ENCODE measurements at regions not wholly inside any gene's neighbourhood (a gene's known extent, or its start where the extent isn't known, plus 50 kb on each side); places are given as distances from the start of the nearest gene placed in this dataset.
"Not testable (repeated sequence)": the region's sequence is repeated elsewhere in the genome, so short reads cannot be mapped to it uniquely, and the experiment has no call there.

DNA sequence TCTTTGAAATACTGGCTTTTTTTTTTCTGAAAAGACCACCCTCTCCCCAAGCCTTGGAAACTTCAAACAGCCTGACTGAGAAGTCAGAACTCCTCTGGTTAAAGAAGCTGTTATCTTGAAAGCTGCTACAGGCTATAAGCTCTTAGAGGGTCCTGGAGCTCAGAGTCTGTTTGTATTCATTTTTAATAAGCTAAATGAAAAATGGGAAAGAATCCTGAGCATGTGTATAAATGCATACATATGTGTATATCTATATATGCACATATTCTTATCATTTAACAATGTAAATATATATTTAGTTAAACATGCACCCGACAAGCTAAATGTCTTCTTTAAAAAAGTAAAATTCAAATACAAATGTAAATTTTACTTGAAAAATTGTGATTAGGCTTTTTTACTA is 494.9 kb upstream of the POU3F2 start:
- no peak overlapping the region for H3K4me3 ChIP-seq
- H3K27ac ChIP-seq, result no peak overlapping the region

GRCh38 chr6:98343004-98343403 is 491.4 kb upstream of the POU3F2 start:
- Histone ChIP-seq H3K4me3 (no peak overlapping the region), H3K27ac (no peak overlapping the region)

GRCh38 chr6:98343797-98344196 is 490.6 kb upstream of the POU3F2 start:
- Histone ChIP-seq H3K4me3 (no peak overlapping the region), H3K27ac (no peak overlapping the region)

- no peak overlapping the region for H3K4me3 ChIP-seq
- no peak overlapping the region for H3K27ac ChIP-seq
Measured at GRCh38 chr6:98352348-98352747, 482.0 kb upstream of the POU3F2 start.

DNA sequence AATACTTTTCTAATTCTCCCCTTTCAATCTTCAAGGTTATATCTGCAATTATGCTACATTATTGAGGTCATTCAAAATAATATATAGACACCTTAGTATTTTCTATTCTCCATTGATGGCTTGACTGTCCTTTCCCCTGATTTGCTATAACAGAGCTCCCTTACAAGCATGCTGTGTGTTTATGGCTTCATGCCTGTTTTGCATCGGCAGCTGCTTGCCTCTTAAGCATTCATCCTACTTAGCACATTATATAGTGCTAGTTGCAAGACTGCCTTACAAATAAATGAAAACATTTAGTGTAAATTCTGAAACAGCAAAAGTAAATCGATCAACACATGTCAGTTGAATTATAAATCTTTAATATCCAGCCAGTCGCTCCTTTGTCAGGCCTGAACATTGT is 476.2 kb upstream of the POU3F2 start:
- no peak overlapping the region for H3K27ac ChIP-seq
- no peak overlapping the region for H3K4me3 ChIP-seq

GRCh38 chr6:98366371-98366770 is 468.0 kb upstream of the POU3F2 start:
- Histone ChIP-seq H3K4me3 (no peak overlapping the region), H3K27ac (no peak overlapping the region)

DNA sequence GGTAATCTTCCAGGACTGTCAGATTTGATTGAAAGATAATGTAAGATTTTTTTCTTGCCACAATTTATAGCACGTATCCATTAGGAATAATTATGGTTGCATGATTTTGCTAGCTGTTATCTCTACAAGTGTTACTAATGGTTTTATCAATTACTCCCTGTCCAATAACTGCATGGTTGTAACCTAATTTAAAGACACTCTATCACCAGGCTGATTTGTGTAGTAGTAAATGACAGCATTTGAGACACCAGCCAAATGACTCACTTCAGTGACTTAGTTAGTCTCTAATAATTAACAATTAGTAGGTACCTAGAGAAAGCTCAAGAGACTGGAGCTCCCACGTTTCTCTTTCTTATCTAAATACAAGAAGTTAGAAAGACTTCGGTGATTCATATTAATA is 453.8 kb upstream of the POU3F2 start:
- H3K4me3 ChIP-seq, result no peak overlapping the region
- H3K27ac ChIP-seq, result no peak overlapping the region

- Histone ChIP-seq H3K4me3 (no peak overlapping the region), H3K27ac (no peak overlapping the region)
Measured at GRCh38 chr6:98382246-98382645, 452.1 kb upstream of the POU3F2 start.

DNA sequence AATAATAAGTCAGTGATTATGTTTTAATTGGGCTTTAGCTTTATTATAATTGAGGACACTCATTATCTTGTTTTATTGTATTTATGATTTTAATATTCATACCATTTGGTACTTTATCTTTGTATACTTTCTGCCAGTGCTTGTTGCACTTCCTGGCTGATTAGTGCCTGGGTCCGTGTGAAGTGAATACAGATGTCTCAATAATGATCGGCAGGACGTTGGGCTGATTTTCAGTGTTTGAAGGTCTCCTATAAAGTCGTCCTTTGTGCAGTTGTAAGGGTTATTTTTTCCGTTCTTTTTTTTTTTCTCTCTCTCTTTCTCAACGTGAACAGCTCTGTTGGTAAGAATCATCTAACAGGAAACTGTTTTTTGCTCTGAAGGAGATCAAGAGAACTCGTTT is 450.0 kb upstream of the POU3F2 start:
- Histone ChIP-seq H3K4me3 (no peak overlapping the region), H3K27ac (no peak overlapping the region)

GRCh38 chr6:98384801-98385200 is 449.6 kb upstream of the POU3F2 start:
- no peak overlapping the region for H3K27ac ChIP-seq
- H3K4me3 ChIP-seq, result no peak overlapping the region

GRCh38 chr6:98395610-98396166 is 438.7 kb upstream of the POU3F2 start:
- no peak overlapping the region for H3K4me3 ChIP-seq

GRCh38 chr6:98416027-98416426 is 418.3 kb upstream of the POU3F2 start:
- no peak overlapping the region for H3K27ac ChIP-seq
- no peak overlapping the region for H3K4me3 ChIP-seq

More at GRCh38 chr6:98395610-98396166, 438.7 kb upstream of the POU3F2 start:
- H3K27ac ChIP-seq, result no peak overlapping the region

- H3K4me3 ChIP-seq, H3K27ac ChIP-seq: not testable (repeated sequence)
Measured at GRCh38 chr6:98416497-98417158, 417.7 kb upstream of the POU3F2 start.

DNA sequence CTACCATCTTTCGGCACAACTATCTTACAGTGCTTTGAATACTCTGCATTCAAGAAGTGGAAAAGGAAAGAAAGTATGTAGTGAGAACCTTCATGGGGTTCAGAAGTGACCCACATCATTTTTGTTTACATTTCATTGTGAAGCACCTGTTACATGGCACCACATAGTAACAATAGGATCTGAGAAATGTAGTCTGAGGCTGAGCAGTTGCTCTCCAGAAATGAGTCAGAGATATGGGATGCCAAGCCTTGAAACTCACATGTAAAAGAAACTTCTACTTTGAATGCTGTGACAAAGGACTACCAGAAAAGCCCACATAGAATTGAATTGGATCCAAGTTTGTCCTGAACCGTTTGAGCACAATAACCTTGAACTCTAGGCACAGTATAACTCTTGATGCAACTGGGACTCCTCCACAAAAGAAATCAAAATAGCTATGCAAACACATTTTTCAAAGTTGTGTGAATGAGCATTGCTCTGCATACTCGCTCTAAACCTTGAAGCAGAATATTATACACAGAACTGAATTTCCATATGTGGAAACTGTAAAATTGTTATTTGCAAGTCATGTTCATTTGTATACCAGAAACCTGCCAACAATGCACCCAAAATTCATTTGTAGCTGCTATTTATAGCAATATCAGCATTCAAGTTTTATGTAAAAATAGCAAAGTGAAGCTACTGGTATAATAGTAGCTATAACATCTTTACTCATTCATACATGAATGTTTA is 400.9 kb upstream of the POU3F2 start:
- Histone ChIP-seq H3K4me3 (no peak overlapping the region), H3K27ac (no peak overlapping the region)

- no peak overlapping the region for H3K27ac ChIP-seq
- no peak overlapping the region for H3K4me3 ChIP-seq
Measured at GRCh38 chr6:98443633-98444032, 390.7 kb upstream of the POU3F2 start.

- Histone ChIP-seq H3K4me3 (no peak overlapping the region), H3K27ac (no peak overlapping the region)
Measured at GRCh38 chr6:98452685-98453084, 381.7 kb upstream of the POU3F2 start.

DNA sequence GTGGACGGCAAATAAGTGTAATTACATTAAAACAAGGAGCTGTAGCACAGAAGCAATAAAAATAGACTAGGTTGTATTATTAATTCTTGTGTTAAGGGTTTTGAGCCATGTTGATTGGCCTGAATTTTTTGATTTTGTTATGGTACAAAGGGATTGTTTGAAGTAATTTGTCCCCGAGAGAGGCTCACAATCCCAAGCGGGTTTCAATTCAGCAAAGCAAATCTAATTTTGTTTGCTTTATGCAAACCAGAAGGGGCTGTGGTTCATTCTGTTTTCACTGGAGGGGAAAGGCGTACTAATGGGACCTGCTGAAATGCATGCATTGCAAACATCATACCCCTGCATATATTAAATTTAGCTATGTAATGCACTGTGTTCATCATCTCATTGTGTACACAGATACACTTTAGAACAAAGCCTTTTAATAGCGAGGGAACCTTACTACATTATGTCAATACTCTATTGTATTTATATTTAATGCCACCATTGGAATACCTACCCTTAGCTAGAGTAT is 379.5 kb upstream of the POU3F2 start:
- Histone ChIP-seq H3K4me3 (no peak overlapping the region), H3K27ac (no peak overlapping the region)

DNA sequence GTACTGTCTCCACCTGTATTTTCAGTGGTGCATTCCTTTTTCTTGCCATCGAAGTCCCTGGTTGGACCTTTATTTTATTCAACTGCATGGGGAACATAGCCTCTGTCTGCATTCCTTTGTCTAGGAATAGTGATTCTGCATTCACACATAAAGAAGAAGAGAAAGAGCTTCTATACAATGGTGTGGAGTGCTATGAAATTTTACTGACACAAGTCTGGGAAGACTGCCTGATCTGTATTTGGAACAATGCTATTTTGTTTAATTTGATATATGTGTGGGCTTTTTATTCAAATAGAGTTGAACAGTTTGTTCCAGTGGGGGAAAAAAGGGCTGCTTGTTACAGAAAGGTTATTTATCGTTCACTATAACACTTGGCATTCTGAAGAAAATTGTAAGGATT is 375.7 kb upstream of the POU3F2 start:
- Histone ChIP-seq H3K27ac (no peak overlapping the region), H3K4me3 (no peak overlapping the region)

GRCh38 chr6:98463038-98464000 is 371.1 kb upstream of the POU3F2 start:
- no peak overlapping the region for H3K4me3 ChIP-seq
- no peak overlapping the region for H3K27ac ChIP-seq

DNA sequence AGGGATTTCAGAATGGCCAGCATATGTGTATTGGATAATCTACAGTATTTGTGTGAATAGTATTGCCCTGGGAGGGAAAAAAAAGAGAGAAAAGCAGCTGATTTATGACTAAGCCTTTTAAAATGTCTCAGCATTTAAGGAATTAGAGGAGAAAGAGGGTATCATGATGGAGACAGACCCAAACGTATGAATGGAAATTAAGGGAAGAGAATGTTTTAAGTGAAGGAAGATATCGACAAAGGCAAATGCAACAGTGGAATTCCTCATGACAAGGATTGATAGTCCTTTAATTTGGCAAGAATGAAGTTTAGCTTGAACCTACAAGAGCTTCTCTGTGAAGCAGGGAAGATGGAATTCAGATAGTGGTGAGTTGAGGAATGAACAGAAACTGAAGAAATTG is 367.3 kb upstream of the POU3F2 start:
- Histone ChIP-seq H3K4me3 (no peak overlapping the region), H3K27ac (no peak overlapping the region)
